PFSK-1 (cell line): ENCODE measurements at regions not wholly inside any gene's neighbourhood (a gene's known extent, or its start where the extent isn't known, plus 50 kb on each side); places are given as distances from the start of the nearest gene placed in this dataset.

Source experiments
- POLR2AphosphoS5 ChIP-seq: IDR thresholded peaks from 2 replicates; pipeline ENCODE4 v1.6.1; 2012; ENCODE audit warnings: low read depth, mild to moderate bottlenecking, control low read depth, low read length, moderate library complexity
- REST ChIP-seq, 2 experiments: IDR thresholded peaks; 2 replicates each; pipeline versions ENCODE4 v1.6.1 to v1.8.0; 2011 to 2012; ENCODE audit warnings: low read depth in 2 of 2, low read length in 2 of 2, control low read depth in 1 of 2, inconsistent platforms in 1 of 2, mild to moderate bottlenecking in 1 of 2, moderate library complexity in 1 of 2; ENCODE audit not compliant: insufficient read depth in 1 of 2
- TAF1 ChIP-seq: IDR thresholded peaks from 2 replicates; pipeline ENCODE4 v1.6.1; 2012; ENCODE audit warnings: low read length, control low read depth, borderline replicate concordance; ENCODE audit not compliant: insufficient read depth

DNA sequence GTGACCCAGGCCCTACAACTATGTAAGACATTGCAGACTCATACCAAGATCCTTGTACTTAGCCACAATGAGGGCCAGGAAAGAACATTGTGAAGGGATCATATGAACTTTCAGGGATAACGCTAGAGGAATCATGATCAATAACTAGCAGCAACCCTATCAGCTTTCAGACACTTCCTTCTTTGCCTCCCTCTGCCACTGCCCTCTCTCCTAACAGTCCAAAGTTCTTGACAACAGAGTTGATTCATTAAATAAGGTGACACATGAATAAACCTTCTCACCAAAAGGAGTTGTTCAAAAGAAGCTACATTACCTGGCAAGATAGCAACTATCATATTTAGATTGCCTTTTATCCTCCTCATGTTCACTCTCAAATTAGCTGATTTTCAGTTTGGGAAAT lies 272.2 kb upstream of the DACH1 start:
- no peak for TF ChIP-seq POLR2AphosphoS5
- no peak for TF ChIP-seq TAF1
- TF ChIP-seq REST (IDR thresholded peaks at IDR 0.05; ENCODE audit: insufficient read depth in 1 of 2, low read depth in 2 of 2, low read length in 2 of 2), result no peak
